ENCODE measurements at regions not wholly inside any gene's neighbourhood (a gene's known extent, or its start where the extent isn't known, plus 50 kb on each side); places are given as distances from the start of the nearest gene placed in this dataset.

- TF ChIP-seq, protein P1, sequence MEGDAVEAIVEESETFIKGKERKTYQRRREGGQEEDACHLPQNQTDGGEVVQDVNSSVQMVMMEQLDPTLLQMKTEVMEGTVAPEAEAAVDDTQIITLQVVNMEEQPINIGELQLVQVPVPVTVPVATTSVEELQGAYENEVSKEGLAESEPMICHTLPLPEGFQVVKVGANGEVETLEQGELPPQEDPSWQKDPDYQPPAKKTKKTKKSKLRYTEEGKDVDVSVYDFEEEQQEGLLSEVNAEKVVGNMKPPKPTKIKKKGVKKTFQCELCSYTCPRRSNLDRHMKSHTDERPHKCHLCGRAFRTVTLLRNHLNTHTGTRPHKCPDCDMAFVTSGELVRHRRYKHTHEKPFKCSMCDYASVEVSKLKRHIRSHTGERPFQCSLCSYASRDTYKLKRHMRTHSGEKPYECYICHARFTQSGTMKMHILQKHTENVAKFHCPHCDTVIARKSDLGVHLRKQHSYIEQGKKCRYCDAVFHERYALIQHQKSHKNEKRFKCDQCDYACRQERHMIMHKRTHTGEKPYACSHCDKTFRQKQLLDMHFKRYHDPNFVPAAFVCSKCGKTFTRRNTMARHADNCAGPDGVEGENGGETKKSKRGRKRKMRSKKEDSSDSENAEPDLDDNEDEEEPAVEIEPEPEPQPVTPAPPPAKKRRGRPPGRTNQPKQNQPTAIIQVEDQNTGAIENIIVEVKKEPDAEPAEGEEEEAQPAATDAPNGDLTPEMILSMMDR (conservative IDR thresholded peaks at IDR 0.05; ENCODE audit: low read depth, low read length), result peak; percentile 25; the same call in 1 of the 2 replicates
- no peak for TF ChIP-seq RAD21 (IDR thresholded peaks at IDR 0.05; ENCODE audit: low read length)
- TF ChIP-seq FOS (IDR thresholded peaks at IDR 0.05; ENCODE audit: low read depth, low read length), result no peak
- no peak for TF ChIP-seq MXI1 (IDR thresholded peaks at IDR 0.05; ENCODE audit: borderline replicate concordance, low read depth, low read length)
- no peak for TF ChIP-seq POLR2A (IDR thresholded peaks at IDR 0.05; ENCODE audit: low read depth, low read length)
- no peak for TF ChIP-seq SMC3 (IDR thresholded peaks at IDR 0.05; ENCODE audit: low read depth, low read length)
- TF ChIP-seq, protein P2, sequence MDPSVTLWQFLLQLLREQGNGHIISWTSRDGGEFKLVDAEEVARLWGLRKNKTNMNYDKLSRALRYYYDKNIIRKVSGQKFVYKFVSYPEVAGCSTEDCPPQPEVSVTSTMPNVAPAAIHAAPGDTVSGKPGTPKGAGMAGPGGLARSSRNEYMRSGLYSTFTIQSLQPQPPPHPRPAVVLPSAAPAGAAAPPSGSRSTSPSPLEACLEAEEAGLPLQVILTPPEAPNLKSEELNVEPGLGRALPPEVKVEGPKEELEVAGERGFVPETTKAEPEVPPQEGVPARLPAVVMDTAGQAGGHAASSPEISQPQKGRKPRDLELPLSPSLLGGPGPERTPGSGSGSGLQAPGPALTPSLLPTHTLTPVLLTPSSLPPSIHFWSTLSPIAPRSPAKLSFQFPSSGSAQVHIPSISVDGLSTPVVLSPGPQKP (IDR thresholded peaks at IDR 0.05; ENCODE audit: borderline replicate concordance, low read depth, low read length), result no peak
These were observed 136.1 kb upstream of the WSCD2 start for GRCh38 chr12:107992870-107993451.

Measured in IMR-90 (cell line).